GM04504 (cell line): ENCODE measurements at regions not wholly inside any gene's neighbourhood (a gene's known extent, or its start where the extent isn't known, plus 50 kb on each side); places are given as distances from the start of the nearest gene placed in this dataset.

ENCODE experiments used
- DNase-seq: peaks from one replicate; pipeline ENCODE4 v3.0.0-alpha.2; 2012; ENCODE audit warnings: low read depth

DNA sequence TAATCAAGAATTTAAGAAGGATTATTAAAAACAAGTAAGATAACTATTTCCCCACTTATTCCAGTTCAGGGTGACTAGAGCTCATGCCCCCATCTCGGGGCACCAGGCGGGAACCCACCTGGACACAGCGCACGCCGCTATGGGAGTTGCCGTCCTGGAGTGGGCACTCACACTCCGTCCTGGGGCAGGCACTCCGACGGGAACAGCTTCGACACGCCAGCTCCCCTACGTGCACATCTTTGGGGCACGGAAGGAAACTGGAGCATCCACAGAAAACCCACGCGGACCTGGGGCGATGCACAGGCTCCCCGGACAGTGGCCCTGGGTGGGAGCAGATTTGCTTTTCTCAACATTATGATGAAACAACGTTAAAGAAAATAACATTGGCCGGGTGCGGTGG is 52.0 kb upstream of the GATA5 start:
- DNase-seq, result no peak

DNA sequence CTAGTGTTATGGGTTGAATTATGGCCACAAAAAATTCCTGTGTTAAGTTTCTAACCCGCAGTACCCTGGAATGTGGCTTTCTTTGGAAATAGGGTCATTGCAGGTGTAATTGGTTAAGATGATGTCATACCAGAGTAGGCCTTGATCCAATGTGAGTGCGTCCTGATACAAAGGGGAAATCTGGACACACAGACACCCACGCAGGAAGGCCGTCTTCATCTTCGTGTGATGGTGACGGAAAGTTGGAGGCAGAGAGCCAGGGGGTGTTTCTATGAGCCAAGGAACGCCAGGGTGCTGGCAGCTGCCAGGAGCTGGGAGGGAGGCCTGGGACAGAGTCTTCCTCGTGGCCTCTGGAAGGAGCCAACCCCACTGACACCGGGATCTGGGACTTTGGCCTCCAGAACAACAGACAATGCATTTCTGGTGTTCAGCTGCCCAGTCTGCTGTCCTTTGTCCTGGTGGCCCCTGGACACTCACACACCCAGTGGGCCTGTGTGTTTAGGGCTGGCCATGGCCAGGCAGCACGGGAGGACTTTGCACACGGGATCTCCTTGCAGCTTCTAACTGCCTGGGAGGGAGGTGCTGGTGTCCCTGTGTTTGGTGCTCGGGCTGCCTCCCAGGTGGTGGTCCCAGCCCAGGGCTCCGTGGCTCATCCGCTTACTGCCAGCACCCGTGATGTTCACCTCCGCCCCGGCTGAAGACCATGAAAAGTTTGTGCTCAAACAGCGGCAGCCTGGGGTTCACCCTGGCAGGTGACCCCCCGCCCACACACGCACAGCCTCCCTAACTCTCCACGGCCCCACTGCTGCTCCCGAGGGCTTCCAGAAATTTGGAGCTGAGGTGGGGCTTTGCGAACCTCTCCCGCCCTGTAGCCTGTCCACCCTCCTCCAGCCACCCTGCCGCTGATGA is 53.4 kb upstream of the GATA5 start:
- no peak for DNase-seq

DNA sequence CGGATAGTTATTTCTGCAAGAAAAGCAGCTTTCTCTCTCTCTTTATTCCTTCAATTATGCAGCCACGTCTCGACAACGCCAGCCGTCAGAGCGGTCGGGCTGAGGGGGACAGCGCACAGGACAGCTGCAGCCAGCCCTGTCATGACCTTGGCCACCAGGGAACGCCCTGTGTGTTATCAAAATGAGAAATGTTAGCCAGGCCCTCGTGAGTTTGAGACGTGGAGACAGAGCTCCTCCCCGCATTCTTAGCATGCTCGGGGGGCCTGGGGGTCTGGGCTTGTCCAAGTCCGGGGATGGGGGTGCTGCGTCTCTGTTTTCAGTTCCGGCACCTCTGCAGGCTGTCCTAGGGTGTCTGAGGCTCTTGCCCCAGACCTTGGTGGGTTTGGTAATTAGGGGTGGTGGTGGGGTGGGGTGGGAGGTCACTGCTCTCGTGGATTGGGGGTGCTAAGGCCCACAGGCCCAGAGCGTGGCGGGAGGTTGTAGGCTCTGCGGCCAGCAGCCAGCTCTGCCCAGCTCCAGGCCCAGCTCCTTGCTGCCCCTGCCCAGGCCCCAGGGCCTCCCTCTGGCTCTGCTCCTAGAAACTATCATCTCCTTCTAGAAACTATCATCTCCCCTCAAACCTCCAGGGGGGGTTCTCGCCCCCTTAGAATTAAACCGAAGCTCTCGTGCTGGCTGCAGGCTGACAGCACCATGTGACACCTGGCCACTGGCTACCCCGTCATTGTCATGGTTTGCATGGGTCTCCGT is 54.3 kb upstream of the GATA5 start:
- no peak for DNase-seq

DNA sequence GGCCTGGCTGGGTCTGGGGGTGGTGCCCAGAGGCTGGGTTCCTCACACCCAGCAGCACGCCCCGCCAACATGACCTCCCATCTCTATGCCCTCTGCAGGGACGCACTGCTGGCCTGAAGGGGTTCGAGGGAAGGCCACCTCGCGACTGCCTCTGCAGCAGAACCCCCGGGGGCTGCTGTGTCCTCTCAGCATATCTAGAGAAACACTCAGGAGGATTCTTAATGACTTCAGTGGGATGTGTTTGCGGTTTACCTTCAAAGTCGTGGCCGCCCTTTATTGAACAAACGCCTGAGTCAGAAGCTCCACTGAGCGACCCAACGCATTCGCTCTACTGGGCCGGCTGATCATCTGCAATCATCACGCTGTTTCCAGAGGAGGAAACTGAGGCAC is 54.8 kb upstream of the GATA5 start:
- DNase-seq, result no peak

DNA sequence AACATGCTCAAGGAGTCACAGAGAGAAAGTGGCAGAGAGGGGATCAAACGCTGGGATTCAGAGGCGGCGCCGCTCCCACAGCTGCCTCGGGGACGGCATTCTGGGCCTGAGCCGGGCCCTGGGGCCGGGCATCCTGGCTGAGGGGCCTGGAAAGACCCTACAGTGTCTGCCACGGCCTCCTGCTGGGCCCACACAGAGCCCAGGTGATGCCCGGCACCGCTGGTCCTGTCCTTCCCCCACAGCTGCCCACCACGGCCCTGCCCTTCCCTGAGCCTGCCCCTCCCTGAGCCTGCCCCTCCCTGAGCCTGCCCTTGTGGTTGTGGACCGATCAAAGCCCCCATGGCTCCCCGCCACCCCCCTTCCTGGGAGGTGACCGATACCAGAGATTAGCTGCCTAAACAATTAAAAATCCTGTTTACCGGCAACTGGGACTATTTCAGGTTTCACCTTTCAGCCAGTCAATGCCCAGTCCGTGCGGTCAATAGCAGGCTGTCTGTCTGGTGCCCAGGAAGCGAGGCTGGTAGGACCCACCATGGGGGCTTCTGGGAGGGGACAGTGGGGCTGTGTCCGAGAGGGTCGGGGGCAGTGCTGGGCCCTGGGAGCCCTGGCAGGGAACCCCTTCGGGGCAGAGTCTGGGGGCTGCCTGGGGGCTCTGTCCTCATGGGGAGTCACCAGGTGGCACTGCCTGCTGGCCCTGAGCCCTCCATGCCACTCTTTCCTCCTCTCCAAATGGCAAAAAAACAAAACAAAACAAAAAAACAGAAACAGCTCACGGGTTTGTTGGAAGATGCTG is 55.4 kb upstream of the GATA5 start:
- DNase-seq, result no peak

DNA sequence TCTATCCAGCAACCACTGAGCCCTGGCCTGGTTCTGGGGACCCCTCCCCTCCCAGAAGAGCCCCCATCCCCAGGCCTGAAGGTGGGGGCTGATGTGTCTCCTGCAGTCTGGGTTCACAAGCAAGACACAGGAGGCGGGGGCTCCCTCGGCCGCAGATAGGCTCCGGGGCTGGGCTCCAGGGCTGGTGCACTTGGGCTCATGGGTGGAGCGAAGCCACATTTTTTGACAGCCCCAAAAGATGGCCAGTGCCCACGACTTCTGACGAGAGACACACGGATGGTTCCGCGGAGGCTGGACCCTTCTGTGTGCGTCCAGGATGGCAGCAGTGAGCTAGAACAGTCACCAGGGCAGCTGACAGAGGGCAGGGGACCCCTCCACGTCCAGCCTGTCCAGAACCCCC is 57.1 kb upstream of the GATA5 start:
- DNase-seq, result no peak

DNA sequence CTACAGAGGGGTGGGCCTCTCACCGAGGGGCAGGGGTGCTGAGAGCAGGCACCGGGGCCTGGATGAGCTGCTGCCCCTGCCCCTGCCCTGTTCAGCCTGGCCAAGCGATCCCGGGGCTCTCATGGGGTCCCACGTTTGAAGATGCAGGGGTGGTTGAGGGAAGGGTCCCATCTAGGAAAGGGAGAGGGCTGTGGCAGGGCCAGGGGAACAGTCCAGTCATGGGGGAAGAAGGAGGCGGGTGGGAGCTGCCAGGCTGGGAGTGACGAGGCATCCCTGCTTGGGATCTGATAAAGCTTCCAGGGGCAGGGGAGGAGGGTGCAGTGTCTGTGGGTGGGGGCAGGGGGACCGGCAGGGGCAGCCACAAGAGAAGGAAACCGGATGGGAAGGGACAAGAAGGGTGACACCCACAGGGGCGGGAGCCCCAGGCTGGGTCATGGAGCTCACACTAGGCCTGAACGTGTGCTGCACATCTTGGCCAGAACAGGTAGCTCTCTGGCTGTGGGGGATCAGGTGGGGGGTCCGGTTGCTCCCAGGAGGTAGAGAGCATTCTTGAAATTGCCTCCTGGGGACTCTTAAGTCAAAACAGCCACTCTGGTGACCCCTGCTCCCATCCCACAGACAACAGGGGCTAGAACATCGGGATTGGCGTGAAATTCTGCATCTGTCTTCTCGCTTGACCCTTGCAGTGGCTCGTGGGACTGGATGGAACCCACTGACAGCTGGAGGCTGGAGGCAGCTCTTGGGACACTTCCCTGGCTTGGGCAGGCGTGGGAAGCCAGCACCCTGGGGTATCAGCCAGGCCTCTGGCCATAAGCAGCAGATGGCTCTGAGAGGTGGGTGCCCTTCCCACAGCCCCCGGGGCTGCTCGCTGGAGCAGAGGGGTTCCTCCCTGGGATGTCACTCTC is 58.0 kb upstream of the GATA5 start:
- DNase-seq, result no peak

DNA sequence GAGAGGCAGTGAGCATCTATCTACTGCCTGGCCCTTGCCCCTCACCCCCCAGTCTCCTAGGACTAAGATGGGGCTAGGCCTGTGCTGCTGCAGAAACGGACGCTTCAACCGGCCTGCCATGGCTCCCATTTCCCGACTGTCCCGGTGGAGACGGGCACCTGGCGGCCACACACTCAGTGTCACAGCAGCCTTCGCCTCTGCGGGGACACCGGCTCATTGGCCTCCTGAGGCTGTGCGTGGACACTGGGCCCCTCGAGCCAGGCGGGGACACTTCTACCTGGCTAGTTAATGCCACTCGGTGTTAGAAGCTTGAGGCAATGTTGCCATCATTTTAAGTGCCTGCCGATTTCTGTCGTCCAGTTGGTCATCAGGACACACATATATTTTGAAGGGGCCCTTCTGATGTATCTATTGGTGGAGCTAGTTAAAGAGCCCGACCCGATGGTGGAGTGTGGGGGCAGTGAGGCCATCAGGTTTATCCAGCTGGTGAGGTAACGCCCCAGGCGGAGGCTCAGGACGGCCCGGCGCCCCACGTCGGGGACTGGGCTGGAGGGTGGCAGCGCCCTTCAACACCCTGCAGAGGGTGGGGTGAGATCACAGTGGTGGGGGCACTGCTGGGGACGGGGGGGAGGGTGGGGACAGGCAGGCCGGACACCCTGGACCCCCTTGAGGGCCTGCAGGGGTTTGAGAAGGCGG is 58.9 kb upstream of the GATA5 start:
- DNase-seq, result no peak

DNA sequence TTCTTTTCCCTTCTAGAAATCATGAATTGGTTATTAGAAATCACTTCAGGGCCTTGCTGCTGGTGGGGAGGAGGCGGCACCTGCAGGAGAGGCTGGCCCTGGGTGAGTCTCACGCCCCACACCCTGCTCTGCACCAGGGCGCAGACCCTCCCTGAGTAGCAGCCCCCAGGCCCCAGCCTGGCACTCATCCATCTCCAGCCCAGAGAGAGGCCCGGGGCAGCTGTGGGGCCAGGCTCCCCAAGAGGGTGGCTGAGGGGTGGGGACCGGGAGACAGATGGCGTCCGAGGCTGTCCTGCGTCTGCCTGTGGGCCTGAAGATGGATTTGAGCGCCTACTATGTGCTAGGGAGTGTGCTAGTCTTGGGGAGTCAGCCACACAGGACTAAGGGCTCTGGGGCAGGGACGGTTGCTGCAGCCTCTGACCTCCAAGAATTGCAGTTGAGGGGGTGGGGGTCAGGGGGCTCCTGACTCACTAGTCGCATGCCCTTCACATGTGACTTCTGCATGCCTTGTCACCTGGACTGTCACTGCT is 59.6 kb upstream of the GATA5 start:
- no peak for DNase-seq

DNA sequence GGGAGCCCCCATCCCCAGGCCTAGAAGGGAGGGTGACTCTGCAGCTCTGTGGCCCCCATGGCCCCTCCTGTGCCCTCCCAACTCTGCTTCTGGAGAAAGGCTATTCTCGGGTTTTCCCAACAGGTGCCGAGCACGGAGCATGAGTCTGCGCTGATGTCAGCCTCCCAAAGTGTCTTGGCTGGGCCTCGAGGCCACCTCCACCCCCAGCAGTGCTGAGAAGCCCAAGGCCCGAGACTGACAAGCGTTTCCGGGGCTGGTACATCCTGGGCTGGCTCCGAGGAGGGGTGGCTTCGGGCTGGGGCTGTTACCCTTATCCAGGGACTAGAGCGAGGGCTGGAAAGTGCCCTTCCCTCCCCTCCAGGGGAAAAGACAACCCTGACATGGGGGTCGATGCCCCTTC is 60.2 kb upstream of the GATA5 start:
- DNase-seq, result no peak

DNA sequence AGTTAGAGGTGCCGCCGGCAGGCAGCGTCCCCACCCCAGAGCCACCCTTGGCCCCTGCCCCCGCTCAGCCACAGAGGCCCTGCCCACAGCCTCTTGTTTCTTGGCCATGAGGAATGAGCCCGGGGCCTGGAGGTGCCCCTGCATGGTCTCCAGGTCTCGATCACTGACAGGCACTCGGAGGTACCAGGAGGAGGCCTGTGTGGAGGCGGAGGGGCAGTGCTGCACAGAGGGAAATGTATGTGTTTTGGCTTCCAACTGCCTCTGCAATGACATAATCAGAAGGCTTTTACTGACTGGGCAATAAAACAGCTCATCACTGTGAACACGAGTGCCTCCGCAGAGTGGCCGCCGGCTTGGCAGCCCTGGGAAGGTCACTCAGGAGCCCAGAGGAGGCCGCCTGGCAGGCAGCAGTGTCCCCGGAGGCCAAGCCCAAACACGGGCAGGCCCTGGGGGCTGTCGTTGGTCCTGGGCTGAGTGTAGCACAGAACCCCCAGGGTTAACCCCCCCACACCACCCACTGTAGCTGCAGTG is 61.1 kb upstream of the GATA5 start:
- no peak for DNase-seq

DNA sequence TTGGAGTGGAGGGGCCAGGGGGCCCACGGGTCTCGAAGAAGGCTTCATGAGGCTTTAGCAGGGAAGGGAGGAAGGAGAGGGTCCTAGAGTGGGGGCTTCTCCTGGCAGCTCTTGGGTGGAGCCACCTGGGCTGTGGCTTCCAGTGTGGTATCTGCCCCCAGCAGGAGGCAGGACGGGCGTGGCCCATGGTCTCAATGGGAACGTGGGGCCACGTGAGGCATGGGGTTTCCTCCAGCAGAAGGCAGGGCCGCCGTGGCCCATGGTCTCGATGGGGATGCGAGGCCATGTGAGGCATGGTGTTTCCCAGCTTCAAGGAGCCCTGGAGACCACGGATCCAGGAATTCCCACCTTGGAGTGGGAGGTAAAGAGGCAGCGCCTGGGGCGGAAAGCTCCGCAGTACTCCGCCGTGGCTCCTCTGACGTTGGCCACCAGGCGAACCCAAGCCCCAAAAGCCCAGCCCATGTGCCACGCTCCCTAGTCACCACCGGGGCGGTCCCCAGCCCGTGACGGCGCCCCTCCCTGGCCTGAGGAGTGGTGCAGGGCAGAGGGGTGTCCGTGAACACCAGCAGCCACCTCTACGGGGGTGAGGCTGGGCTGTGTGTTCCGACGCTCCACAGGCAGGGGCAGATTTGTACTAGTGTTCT is 62.0 kb upstream of the GATA5 start:
- no peak for DNase-seq

DNA sequence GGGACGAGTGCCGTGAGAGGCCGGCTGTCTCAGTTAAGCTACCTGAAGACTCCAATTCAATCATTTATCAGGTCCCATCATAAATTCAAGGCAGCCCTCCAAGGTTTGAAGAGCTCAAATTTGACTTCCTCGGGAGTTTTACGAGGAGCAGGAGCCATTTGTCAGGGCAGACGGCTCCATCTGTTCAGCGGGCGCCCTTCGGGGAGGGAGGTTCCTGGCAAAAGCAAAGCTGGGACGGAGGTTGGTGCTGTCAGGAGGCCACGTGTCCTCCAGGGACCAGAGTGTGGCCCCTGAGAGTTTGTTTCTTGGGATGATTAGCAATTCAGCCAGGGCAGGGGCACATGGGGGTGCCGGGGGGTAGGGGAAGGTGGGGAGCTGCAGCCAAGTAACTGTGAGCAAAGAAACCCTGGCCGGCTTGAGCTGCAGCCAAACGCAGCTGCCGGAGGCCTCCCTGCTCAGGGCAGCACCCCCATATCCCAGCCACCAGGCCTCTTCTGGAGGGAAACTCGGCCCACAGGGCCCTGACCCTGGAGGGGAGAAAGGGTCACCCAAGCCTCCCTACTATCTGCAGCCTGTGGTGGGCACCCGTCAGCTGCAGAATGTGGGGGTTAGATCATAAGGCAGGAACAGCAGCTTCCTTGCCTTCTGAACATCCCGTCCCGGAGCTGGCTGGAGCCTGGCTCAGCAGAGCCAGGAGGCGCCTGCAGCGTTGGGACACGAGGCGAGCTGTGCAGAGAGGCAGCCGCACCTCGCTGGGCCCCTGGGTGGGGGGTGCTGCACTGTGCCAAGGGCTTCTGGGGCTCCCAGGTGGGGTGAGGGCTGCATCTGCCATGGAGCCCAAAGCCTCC is 63.6 kb upstream of the GATA5 start:
- no peak for DNase-seq

DNA sequence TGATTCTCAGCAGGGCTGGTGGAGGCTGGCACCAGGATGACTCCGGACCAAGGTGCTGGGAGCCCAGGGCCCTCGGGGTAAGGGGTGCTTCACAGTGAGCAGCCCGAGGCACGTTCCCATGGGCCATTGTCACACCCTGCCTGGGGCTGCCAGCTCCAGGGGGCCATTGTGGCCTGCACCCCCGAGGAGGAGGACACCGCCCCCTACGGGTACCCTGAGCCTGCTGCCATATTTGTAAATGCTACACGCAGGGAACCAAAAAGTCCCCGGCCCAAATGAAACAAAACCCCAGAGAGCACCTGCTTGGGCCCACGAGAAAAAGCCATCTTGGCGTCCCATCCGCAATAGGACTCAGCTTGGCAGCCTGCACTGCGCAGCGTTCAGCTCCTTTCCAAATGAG is 64.7 kb upstream of the GATA5 start:
- DNase-seq, result no peak

DNA sequence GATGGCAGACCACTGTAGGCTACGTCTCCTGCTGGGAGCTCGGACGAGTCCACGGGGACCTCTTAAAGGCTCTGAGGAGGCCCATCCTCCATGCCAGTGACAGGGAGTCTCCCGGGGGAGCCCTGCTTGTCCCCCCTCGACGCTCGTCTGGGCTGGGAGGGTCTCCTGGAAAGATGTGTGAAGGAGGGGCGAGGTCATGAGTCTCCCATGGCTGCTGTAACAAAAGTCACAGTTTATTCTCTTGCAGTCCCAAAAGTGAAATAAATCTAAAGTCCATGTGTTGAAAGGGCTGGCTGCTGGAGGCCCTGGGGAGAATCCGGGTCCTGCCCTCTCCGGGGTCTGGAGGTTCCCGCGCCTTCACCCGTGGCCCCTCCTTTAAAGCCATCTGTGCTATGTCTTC is 67.1 kb upstream of the GATA5 start:
- DNase-seq, result no peak

DNA sequence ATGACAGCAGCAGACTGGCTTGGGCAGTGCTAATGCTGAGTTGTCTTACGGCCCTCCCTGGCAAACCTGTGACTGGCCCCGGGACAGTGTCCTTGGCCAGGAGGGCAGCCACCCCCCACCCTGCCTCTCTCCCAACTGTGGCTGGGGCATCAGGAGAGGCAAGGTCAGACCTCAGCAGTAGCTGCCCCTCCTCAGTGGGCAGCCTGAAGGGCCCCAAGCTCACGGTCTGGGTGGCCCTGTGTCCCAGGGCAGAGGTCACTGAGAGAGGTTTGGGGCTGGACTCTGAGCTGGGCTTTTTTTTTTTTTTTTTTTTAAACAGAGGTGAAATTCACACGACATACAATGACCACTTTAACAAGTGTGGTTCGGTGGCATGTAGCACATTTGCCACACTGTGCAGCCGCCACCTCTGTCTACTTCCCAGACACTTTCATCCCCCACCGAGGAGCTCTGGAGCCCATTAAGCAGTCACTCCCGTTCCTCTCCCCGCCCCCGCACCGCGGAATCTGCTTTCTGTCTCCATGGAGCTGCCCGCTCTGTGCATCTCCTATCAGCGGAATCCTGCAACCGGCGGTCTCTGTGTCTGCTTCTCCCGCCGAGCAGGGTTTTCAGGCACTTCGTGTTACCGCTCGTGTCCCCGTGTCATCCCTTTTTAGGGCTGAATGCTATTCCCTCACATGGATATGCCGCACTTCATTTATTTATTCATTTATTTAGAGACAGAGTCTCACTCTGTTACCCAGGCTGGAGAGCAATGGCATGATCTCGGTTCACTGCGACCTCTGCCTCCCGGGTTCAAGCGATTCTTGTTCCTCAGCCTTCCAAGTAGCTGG is 67.9 kb upstream of the GATA5 start:
- no peak for DNase-seq

DNA sequence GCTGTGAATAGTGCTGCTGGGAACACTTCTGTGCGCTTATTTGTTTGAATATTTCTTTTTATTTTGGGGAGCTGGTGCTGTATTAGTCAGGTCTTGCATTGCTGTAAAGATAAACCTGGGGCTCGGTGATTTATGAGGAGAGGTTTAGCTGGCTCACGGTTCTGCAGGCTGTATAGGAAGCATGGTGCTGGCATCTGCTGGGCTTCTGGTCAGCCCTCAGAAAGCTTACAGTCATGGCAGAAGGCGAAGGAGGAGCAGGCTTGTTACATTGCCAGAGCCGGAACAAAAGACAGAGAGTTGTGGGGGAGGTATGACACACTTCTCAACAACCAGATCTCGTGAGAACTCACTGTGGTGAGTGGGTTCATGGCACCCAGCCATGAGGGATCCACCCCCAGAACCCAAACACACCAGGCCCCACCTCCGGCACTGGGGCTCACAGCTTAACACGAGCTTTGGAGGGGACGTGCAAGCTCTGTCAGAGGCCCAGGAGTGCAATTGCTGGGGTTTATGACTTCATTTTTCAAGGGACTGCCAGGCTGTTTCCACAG is 68.8 kb upstream of the GATA5 start:
- no peak for DNase-seq

DNA sequence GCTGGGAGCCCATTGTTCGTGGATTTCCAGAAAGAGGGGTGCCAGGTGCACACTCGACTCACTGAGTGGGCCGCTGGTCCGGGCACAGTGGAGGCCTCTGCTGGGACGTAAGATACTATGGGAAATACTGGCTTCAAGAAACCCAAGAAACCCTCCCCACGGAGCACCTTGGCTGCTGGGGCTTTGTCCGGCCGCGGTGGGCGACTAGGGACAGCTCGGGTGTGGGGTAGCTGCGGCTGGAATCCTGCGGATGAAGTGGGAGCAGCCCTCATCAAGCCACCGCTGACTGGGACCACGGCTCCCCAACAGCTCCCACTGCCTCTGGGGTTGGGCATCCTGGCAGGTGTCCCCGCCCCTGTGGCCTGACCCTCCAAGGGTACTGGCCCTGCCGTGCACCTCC is 69.5 kb upstream of the GATA5 start:
- DNase-seq, result no peak
